ENCODE measurements at regions not wholly inside any gene's neighbourhood (a gene's known extent, or its start where the extent isn't known, plus 50 kb on each side); places are given as distances from the start of the nearest gene placed in this dataset.

- DNase-seq = no peak
- CTCF ChIA-PET = no interaction called here
- no peak overlapping the region for H3K4me3 Mint-ChIP-seq
- H3K4me1 Mint-ChIP-seq = no peaks in the 10 kb centered on the region
- H3K27ac Mint-ChIP-seq = no peak overlapping the region
- no peaks in the 10 kb centered on the region for H3K27me3 Mint-ChIP-seq
- no peaks in the 10 kb centered on the region for H3K9me3 Mint-ChIP-seq
- no peaks in the 10 kb centered on the region for H3K36me3 Mint-ChIP-seq
These were observed 174.3 kb downstream of the TSHZ3 start for GRCh38 chr19:31174948-31175347.

DNA sequence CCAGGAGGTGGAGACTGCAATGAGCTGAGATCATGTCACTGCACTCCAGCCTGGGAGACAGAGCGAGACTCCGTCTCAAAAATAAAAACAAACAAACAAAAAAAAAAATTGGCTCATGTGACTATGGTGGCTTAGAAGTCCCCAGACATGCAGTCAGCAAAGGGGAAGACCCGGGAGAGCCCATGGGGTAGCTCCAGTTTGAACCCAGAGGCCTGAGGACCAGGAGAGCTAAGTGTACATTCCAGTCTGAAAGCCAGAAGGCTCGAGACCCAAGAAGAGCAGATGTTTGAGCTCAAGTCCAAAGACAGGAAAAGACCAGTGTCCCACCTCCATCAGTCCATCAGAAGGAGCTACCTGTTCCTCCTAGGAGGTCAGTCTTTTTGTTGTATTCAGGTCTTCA is 175.2 kb downstream of the TSHZ3 start:
- no peak for DNase-seq
- H3K36me3 Mint-ChIP-seq = no peaks in the 10 kb centered on the region
- no peak overlapping the region for H3K4me3 Mint-ChIP-seq
- CTCF ChIA-PET = no interaction called here
- H3K27me3 Mint-ChIP-seq = no peaks in the 10 kb centered on the region
- H3K9me3 Mint-ChIP-seq = no peaks in the 10 kb centered on the region
- H3K27ac Mint-ChIP-seq = no peak overlapping the region
- no peaks in the 10 kb centered on the region for H3K4me1 Mint-ChIP-seq

DNA sequence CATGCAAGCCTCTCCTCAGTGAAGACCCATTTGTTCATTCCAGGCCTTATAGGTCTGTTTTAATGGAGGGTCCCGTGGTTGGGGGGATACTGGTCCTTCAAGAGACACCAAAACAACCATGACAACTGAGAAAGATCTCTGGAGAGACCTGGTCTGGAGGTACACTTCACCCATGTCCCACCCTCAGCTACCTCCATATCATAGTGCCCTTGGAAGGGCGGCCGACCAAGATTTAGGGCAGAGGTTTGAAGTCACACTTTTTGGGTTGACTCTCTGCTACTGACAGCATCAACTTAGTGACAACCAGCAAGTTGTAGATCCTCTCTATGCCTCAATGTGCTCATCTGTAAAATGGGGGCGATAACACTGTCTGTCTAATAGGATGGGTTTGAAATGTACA is 177.3 kb downstream of the TSHZ3 start:
- Mint-ChIP-seq H3K9me3 (no peaks in the 10 kb centered on the region), H3K4me1 (no peaks in the 10 kb centered on the region), H3K36me3 (no peaks in the 10 kb centered on the region), H3K27me3 (peaks cover 4% of the 10 kb centered on the region), H3K4me3 (no peak overlapping the region), H3K27ac (no peak overlapping the region)
- CTCF ChIA-PET = no interaction called here
- no peak for DNase-seq

DNA sequence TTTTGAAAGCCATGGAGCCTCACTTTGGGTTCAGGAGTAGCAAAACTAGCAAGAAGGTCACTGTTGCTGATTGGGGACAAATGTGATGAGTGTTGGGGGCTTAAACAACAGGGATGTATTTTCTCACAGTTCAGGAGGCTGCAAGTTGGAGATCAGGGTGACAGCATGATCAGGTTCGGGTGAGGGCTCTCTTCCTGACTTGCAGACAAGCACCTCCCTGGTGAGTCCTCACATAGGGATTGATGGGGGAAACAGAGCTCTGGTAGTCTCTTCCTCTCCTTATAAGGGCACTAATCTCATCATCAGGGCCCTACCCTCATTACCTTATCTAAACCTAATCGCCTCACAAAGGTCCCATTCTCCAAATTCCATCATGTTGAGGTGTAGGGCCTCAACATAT is 179.2 kb downstream of the TSHZ3 start:
- Mint-ChIP-seq H3K27me3 (peaks cover 15% of the 10 kb centered on the region), H3K9me3 (no peaks in the 10 kb centered on the region), H3K4me3 (no peak overlapping the region), H3K4me1 (no peaks in the 10 kb centered on the region), H3K36me3 (no peaks in the 10 kb centered on the region), H3K27ac (no peak overlapping the region)
- no peak for DNase-seq
- CTCF ChIA-PET = no interaction called here

DNA sequence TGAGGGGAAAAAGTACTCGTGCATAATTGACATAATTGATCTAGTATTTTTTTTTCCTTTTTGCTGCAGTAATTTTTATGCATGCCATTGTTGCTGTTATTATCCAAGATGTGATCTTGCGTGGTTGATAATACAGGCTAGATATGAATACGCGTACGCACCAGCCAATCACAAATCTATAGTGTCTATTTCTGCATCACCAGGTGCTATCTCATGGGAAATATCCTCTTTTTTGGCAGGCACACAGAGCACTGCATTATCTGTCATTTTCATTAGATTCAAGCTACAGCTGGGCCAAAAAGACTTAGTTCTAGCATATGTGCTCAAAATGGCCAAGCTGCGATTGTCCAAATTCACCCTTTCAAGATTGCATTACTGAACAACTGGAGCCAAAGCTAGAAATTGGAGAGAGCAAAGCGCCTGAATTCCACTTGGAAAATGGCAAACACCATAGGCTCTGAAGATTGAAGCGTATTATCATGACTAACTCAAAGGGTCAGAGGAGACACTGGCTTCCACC is 181.1 kb downstream of the TSHZ3 start:
- no peaks in the 10 kb centered on the region for H3K4me1 Mint-ChIP-seq
- H3K9me3 Mint-ChIP-seq = no peaks in the 10 kb centered on the region
- no peak for DNase-seq
- peaks cover 26% of the 10 kb centered on the region for H3K27me3 Mint-ChIP-seq
- CTCF ChIA-PET = no interaction called here
- H3K36me3 Mint-ChIP-seq = no peaks in the 10 kb centered on the region
- no peak overlapping the region for H3K27ac Mint-ChIP-seq
- H3K4me3 Mint-ChIP-seq = no peak overlapping the region

DNA sequence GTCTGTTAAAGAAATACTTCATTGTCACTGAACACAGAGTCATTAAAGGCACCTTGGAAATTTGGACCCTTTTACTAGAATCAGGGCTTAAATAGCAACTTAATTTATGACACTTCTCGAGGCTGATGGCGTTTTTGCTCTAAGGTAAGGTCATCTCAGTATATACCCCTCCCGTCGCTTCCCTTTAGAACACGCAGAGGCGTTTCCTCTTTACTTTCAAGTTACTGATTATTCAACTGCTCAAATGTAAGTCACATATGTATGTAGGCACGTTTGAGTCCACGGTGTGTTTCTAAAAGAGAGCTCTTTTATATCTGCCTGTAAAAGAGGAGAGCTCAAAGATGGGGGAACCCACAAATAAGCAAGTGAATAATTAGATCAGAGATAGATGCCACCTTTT is 181.5 kb downstream of the TSHZ3 start:
- Mint-ChIP-seq H3K27me3 (peaks cover 26% of the 10 kb centered on the region), H3K27ac (no peak overlapping the region), H3K4me3 (no peak overlapping the region), H3K9me3 (no peaks in the 10 kb centered on the region), H3K4me1 (no peaks in the 10 kb centered on the region), H3K36me3 (no peaks in the 10 kb centered on the region)
- CTCF ChIA-PET = no interaction called here
- DNase-seq = no peak

- Mint-ChIP-seq H3K4me3 (no peak overlapping the region), H3K4me1 (no peaks in the 10 kb centered on the region), H3K27me3 (peaks cover 31% of the 10 kb centered on the region), H3K27ac (no peak overlapping the region), H3K9me3 (no peaks in the 10 kb centered on the region), H3K36me3 (no peaks in the 10 kb centered on the region)
- no peak for DNase-seq
- CTCF ChIA-PET = no interaction called here
These were observed 183.0 kb downstream of the TSHZ3 start for GRCh38 chr19:31166206-31166605.

DNA sequence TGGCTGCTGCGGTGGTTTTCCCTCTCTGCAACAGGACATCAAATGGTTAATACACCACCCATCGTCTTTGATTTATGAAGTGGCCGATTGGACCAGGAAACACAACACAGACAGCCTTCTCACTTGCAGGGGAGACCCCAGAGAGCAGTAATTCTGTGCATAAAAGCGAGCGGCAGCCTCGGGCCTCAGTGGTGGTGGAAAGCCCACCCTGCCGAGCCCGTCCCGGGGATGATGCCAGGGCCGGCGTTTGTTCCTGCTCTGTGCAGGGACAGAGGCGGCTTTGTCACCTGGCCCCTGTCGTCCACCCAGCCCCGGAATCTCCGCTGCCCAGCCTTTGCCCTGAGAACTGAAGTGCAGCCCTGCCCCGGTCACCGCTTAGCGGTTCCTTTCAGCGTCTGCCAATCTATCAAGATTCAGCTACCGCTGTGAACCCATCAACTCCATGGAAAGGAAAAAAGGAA is 184.4 kb downstream of the TSHZ3 start:
- peaks cover 31% of the 10 kb centered on the region for H3K27me3 Mint-ChIP-seq
- CTCF ChIA-PET = no interaction called here
- no peaks in the 10 kb centered on the region for H3K36me3 Mint-ChIP-seq
- no peak overlapping the region for H3K27ac Mint-ChIP-seq
- no peaks in the 10 kb centered on the region for H3K4me1 Mint-ChIP-seq
- no peak for DNase-seq
- H3K9me3 Mint-ChIP-seq = no peaks in the 10 kb centered on the region
- no peak overlapping the region for H3K4me3 Mint-ChIP-seq

DNA sequence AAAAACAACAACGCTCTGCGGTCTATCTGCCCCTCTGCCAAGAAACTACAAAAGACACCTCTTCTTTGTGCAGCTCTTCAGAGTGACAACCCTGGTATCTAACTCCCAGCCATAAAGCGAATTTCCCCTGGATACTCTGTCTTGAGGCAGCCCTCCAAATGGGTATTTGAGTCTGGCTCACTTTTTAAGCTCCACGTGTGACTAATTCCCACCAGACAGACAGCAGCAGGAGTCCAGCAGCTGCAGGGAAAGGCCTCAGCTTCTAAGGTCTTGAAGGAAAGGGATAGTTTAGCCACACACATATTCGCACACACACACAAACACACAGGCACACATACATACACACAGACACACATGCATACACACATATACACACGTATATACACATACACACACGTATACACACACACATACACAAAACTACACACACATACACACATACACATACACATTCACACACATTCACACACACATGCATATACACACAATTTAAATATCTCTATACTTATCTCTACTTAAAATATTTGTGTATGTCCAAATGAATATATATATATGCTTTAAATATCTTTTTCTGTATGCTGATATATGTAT is 188.8 kb downstream of the TSHZ3 start:
- no peaks in the 10 kb centered on the region for H3K4me1 Mint-ChIP-seq
- H3K36me3 Mint-ChIP-seq = no peaks in the 10 kb centered on the region
- DNase-seq = no peak
- CTCF ChIA-PET = no interaction called here
- peaks cover 19% of the 10 kb centered on the region for H3K27me3 Mint-ChIP-seq
- no peaks in the 10 kb centered on the region for H3K9me3 Mint-ChIP-seq
- no peak overlapping the region for H3K4me3 Mint-ChIP-seq
- no peak overlapping the region for H3K27ac Mint-ChIP-seq

GRCh38 chr19:31154021-31154420 is 195.2 kb downstream of the TSHZ3 start:
- Mint-ChIP-seq H3K27ac (no peak overlapping the region), H3K9me3 (no peaks in the 10 kb centered on the region), H3K27me3 (no peaks in the 10 kb centered on the region), H3K4me1 (no peaks in the 10 kb centered on the region), H3K4me3 (no peak overlapping the region), H3K36me3 (no peaks in the 10 kb centered on the region)
- CTCF ChIA-PET = no interaction called here
- no peak for DNase-seq

GRCh38 chr19:31152906-31153305 is 196.3 kb downstream of the TSHZ3 start:
- no peak overlapping the region for H3K27ac Mint-ChIP-seq
- DNase-seq = no peak
- CTCF ChIA-PET = no interaction called here
- H3K9me3 Mint-ChIP-seq = no peaks in the 10 kb centered on the region
- H3K36me3 Mint-ChIP-seq = no peaks in the 10 kb centered on the region
- no peak overlapping the region for H3K4me3 Mint-ChIP-seq
- no peaks in the 10 kb centered on the region for H3K4me1 Mint-ChIP-seq
- no peaks in the 10 kb centered on the region for H3K27me3 Mint-ChIP-seq

DNA sequence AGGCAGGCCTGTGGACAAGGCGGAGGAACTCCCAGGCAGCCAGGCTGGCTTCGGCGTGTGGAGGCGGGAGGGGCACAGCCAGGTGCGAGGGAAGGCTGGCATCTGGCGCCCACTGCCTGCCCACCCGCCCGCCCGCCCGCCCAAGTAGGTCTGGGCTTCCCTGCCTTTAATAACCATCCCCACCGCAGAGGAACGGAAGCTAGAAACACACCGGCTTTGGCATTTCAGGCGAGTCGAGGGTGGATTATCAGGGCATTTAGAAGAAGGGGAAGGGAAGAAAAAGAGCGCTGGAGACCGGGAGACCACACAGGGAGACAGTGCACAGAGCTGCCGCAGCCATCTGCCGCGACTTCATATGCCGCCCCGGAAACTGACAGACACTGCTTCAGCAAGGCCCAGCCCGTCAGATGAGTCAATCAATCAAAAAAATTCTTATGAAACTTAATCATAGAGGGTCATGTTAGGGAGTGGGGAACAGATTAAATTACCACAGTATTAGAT is 199.7 kb downstream of the TSHZ3 start:
- Mint-ChIP-seq H3K9me3 (no peaks in the 10 kb centered on the region), H3K4me3 (no peak overlapping the region), H3K27ac (no peak overlapping the region), H3K4me1 (no peaks in the 10 kb centered on the region), H3K27me3 (no peaks in the 10 kb centered on the region), H3K36me3 (no peaks in the 10 kb centered on the region)
- CTCF ChIA-PET = interaction anchor here (0.9 kb wide), 1 partner anchor 1075 kb away, joined by 3 read pairs; no protein-coding TSS in a partner anchor
- no peak for DNase-seq

DNA sequence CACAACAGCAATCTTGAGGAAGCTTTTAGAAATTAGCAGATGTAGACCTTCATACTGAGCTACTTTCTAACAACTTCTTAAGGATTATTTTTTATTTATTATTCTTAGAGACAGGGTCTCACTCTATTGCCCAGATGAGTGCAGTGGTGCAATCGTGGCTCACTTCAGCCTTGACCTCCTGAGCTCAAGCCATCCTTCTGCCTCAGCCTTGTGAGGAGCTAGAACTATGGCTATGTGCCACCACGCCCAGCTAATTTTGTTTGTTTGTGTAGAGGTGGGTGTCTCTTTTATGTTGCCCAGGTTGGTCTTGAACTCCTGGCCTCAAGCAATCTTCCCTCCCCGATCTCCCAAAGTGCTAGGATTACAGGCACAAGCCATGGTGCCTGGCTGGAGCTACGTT is 200.6 kb downstream of the TSHZ3 start:
- no peaks in the 10 kb centered on the region for H3K9me3 Mint-ChIP-seq
- no peaks in the 10 kb centered on the region for H3K4me1 Mint-ChIP-seq
- no peak overlapping the region for H3K27ac Mint-ChIP-seq
- H3K27me3 Mint-ChIP-seq = no peaks in the 10 kb centered on the region
- no peaks in the 10 kb centered on the region for H3K36me3 Mint-ChIP-seq
- no peak overlapping the region for H3K4me3 Mint-ChIP-seq
- CTCF ChIA-PET = interaction anchor here (0.9 kb wide), 1 partner anchor 1076 kb away, joined by 3 read pairs; no protein-coding TSS in a partner anchor
- DNase-seq = no peak

- no peak overlapping the region for H3K4me3 Mint-ChIP-seq
- CTCF ChIA-PET = no interaction called here
- H3K36me3 Mint-ChIP-seq = no peaks in the 10 kb centered on the region
- H3K27ac Mint-ChIP-seq = no peak overlapping the region
- H3K9me3 Mint-ChIP-seq = no peaks in the 10 kb centered on the region
- no peaks in the 10 kb centered on the region for H3K27me3 Mint-ChIP-seq
- H3K4me1 Mint-ChIP-seq = no peaks in the 10 kb centered on the region
- DNase-seq = no peak
These were observed 202.0 kb downstream of the TSHZ3 start for GRCh38 chr19:31147234-31147633.

DNA sequence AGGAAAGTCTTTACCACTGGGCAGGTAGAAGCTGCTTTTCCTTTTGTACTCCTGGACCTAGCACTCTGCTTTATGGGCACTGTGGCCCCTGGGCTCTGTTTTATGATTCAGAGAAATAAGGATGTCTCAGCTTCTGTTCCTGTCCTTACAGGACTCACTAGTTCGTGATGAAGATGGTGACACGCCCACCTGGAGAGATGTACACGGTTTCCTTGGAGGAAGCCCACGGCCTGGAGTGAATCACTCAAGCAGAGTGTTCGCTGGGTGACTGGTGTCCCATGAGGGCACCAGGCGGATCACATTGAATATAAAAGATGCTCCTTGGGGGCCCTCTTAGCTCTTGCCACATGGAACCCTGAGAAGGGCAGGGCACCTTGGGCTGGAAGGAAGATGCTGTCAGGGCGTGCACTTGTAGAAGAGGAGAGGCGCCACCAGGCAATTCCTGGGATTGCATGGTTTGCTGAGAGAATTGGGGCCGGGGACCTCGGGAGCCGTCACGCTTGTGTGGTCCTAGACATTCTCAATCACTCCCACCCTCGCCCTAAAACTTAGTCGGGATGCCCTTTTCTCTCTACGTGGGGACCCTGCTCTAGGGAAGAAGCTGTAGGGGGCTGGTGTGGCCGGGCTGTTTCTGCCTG is 202.6 kb downstream of the TSHZ3 start:
- DNase-seq = no peak
- no peaks in the 10 kb centered on the region for H3K4me1 Mint-ChIP-seq
- H3K4me3 Mint-ChIP-seq = no peak overlapping the region
- no peak overlapping the region for H3K27ac Mint-ChIP-seq
- H3K27me3 Mint-ChIP-seq = no peaks in the 10 kb centered on the region
- no peaks in the 10 kb centered on the region for H3K36me3 Mint-ChIP-seq
- CTCF ChIA-PET = no interaction called here
- no peaks in the 10 kb centered on the region for H3K9me3 Mint-ChIP-seq
